ENCODE measurements at regions not wholly inside any gene's neighbourhood (a gene's known extent, or its start where the extent isn't known, plus 50 kb on each side); places are given as distances from the start of the nearest gene placed in this dataset.

DNA sequence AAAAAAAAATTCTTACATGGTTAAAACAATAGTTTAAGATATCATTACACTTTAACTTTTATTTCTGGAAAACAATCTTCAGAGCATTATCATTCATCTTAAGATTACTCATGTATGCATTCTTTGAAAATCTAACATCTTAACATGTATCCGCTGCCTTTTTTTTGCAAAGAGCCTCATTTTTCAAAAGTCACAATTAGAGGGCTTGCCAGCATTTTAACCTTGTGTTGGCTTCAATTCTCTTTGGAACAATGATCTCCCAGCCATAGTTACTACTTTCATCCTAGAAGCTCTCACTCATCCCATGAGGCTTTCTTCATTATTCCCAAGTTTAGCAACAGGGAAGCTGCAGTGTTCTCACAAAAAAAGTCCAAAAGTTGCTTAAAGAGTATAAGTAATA is 330.8 kb downstream of the BCKDHB start:
- H3K27me3 ChIP-seq = no peaks in the 10 kb centered on the region
- 90 to 91% methylated on average over 1 of the region's 1 CpG for WGBS, 2 donors
- DNase-seq = no peak
- no peak overlapping the region for H3K4me3 ChIP-seq
- no peaks in the 10 kb centered on the region for H3K4me1 ChIP-seq
- TF ChIP-seq, protein P1, sequence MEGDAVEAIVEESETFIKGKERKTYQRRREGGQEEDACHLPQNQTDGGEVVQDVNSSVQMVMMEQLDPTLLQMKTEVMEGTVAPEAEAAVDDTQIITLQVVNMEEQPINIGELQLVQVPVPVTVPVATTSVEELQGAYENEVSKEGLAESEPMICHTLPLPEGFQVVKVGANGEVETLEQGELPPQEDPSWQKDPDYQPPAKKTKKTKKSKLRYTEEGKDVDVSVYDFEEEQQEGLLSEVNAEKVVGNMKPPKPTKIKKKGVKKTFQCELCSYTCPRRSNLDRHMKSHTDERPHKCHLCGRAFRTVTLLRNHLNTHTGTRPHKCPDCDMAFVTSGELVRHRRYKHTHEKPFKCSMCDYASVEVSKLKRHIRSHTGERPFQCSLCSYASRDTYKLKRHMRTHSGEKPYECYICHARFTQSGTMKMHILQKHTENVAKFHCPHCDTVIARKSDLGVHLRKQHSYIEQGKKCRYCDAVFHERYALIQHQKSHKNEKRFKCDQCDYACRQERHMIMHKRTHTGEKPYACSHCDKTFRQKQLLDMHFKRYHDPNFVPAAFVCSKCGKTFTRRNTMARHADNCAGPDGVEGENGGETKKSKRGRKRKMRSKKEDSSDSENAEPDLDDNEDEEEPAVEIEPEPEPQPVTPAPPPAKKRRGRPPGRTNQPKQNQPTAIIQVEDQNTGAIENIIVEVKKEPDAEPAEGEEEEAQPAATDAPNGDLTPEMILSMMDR (IDR thresholded peaks at IDR 0.05) = no peak
- TF ChIP-seq POLR2A (IDR thresholded peaks at IDR 0.05) = no peak
- no peaks in the 10 kb centered on the region for H3K9me3 ChIP-seq
- no peaks in the 10 kb centered on the region for H3K36me3 ChIP-seq (ENCODE audit: low read depth, missing control alignments)
- H3K27ac ChIP-seq = no peak overlapping the region
- intact Hi-C loops (cut with DNase I; ENCODE audit: low total_unique reads) = no loop called here

DNA sequence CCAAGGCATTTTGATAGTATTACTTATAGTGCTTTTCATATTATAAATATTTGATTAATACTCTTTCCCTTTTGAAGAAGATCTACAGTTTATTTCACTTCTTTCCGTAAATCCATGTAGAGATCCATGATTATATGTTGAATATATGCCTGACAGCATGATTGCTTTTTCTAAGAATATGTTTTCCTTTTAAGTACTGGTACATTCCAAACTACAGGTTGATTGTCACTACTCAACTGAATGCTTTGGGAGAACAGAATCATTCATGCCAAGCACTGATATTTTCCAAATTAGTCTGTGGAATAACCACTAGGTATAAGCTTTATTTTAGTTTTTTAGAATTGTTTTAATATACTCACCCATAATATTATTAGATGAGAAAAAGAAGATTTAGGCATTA is 330.2 kb downstream of the BCKDHB start:
- no peak for DNase-seq
- 93 to 94% methylated on average over 1 of the region's 1 CpG for WGBS, 2 donors
- H3K9me3 ChIP-seq = no peaks in the 10 kb centered on the region
- H3K4me1 ChIP-seq = no peaks in the 10 kb centered on the region
- no peak overlapping the region for H3K4me3 ChIP-seq
- TF ChIP-seq, protein P1 (IDR thresholded peaks at IDR 0.05) = no peak
- TF ChIP-seq POLR2A (IDR thresholded peaks at IDR 0.05) = no peak
- no peaks in the 10 kb centered on the region for H3K27me3 ChIP-seq
- H3K27ac ChIP-seq = no peak overlapping the region
- no peaks in the 10 kb centered on the region for H3K36me3 ChIP-seq (ENCODE audit: low read depth, missing control alignments)
- intact Hi-C loops (cut with DNase I; ENCODE audit: low total_unique reads) = no loop called here

DNA sequence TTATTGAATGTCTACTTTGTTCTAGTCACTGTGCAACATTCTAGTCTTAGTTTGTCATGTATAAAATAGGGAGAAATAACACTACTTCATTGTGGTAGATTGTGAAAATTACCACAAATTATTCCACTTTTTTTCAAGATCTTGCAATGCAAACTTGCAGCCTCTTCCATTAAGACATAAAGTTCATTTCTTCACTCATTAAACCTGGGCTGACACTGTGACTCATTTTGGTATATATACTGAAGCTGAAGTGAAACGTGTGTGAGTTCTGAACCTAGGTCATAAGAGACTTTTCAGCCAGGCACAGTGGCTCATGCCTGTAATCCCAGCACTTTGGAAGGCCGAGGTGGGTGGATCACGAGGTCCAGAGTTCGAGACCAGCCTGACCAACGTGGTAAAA is 329.0 kb downstream of the BCKDHB start:
- TF ChIP-seq, protein P1 (IDR thresholded peaks at IDR 0.05) = no peak
- no peak for TF ChIP-seq POLR2A (IDR thresholded peaks at IDR 0.05)
- H3K4me1 ChIP-seq = no peaks in the 10 kb centered on the region
- 79 to 82% methylated on average over 5 of the region's 5 CpGs for WGBS, 2 donors
- H3K27me3 ChIP-seq = no peaks in the 10 kb centered on the region
- intact Hi-C loops (cut with DNase I; ENCODE audit: low total_unique reads) = no loop called here
- no peak overlapping the region for H3K27ac ChIP-seq
- no peaks in the 10 kb centered on the region for H3K36me3 ChIP-seq (ENCODE audit: low read depth, missing control alignments)
- H3K4me3 ChIP-seq = no peak overlapping the region
- no peaks in the 10 kb centered on the region for H3K9me3 ChIP-seq
- DNase-seq = no peak

DNA sequence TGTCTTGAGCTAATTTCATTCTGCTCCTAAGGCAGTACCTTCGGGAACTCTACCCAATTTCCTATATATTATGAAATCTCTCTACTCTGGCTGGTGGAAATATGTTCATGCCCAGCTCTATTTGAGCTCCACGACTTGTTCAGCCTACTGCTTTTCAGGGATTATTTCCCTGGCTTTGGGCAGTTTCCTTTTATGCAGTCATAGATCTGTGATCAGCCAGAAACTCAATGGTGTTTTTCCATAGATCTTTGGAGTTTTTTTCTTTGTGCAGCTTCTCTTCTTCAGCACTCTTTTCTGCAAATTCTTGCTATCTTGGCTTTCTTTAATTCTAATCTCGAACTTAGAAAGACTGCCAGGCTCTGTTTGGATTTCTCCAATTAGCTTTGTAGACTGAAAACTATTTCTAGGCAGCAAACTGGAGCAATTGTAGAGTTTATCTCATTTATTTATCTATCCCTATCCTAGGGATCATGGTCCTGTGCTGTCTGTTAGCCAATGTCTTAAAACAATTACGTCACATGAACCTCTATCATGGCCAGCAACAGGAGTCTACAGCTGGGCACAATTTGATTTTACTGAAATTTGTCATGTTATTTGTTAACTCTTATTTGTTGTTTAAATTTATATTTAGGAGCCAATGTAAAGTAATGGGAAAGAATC is 328.4 kb downstream of the BCKDHB start:
- Histone ChIP-seq H3K27ac (no peak overlapping the region), H3K4me1 (no peaks in the 10 kb centered on the region), H3K9me3 (no peaks in the 10 kb centered on the region), H3K4me3 (no peak overlapping the region), H3K36me3 (ENCODE audit: low read depth, missing control alignments) (no peaks in the 10 kb centered on the region), H3K27me3 (no peaks in the 10 kb centered on the region)
- TF ChIP-seq, protein P1 (IDR thresholded peaks at IDR 0.05) = no peak
- TF ChIP-seq POLR2A (IDR thresholded peaks at IDR 0.05) = no peak
- no peak for DNase-seq
- intact Hi-C loops (cut with DNase I; ENCODE audit: low total_unique reads) = no loop called here
- WGBS, 2 donors = 72 to 81% methylated on average over 4 of the region's 4 CpGs

DNA sequence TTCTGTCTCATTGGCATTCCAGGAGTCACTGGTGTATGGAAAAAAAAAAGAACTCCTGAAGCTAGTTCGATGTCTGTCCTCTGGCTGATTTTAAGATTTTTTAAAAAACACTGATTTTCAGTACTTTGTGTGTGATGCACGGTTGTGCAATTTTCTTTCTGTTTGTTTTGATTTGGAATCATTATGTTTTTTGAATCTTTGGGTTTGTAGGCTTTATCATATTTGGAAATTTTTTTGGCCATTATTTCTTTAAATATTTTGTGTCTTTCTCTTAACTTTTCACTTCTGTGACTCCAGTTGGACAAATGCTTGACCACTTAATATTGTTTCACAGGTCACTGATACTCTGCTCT is 327.2 kb downstream of the BCKDHB start:
- Histone ChIP-seq H3K9me3 (no peaks in the 10 kb centered on the region), H3K36me3 (ENCODE audit: low read depth, missing control alignments) (no peaks in the 10 kb centered on the region), H3K4me3 (no peak overlapping the region), H3K27me3 (no peaks in the 10 kb centered on the region), H3K27ac (no peak overlapping the region), H3K4me1 (no peaks in the 10 kb centered on the region)
- intact Hi-C loops (cut with DNase I; ENCODE audit: low total_unique reads) = no loop called here
- WGBS, 2 donors = 50 to 82% methylated on average over 2 of the region's 2 CpGs
- no peak for DNase-seq
- no peak for TF ChIP-seq POLR2A (IDR thresholded peaks at IDR 0.05)
- TF ChIP-seq, protein P1 (IDR thresholded peaks at IDR 0.05) = no peak

Measured in testis (tissue), 2 donors.